Nephron (organoid): ENCODE measurements at regions not wholly inside any gene's neighbourhood (a gene's known extent, or its start where the extent isn't known, plus 50 kb on each side); places are given as distances from the start of the nearest gene placed in this dataset.

Experiments used
- H3K27ac Mint-ChIP-seq, 3 experiments: 2 replicates each; pipeline ENCODE4 v1.8.0; 2020; ENCODE audit warnings: mixed read lengths in 3 of 3, mild to moderate bottlenecking in 2 of 3, moderate library complexity in 1 of 3
- H3K27me3 Mint-ChIP-seq: 2 replicates; pipeline ENCODE4 v1.8.0; 2021; ENCODE audit warnings: low read depth, mild to moderate bottlenecking, moderate library complexity, mixed read lengths
- H3K36me3 Mint-ChIP-seq: 2 replicates; pipeline ENCODE4 v1.8.0; 2020; ENCODE audit warnings: low read depth, mixed read lengths
- H3K4me1 Mint-ChIP-seq: 2 replicates; pipeline ENCODE4 v1.8.0; 2020; ENCODE audit warnings: mixed read lengths
- H3K4me3 Mint-ChIP-seq, 3 experiments: 2 replicates each; pipeline ENCODE4 v1.8.0; 2020; ENCODE audit warnings: mild to moderate bottlenecking in 3 of 3, mixed read lengths in 3 of 3, moderate library complexity in 2 of 3
- H3K9me3 Mint-ChIP-seq: 2 replicates; pipeline ENCODE4 v1.8.0; 2020; ENCODE audit warnings: mixed read lengths
- TF ChIP-seq, protein P1 (sequence below), 3 experiments: fragments of 200-600 bp; sonication (generic); IDR thresholded peaks; one replicate each; pipeline ENCODE4 v1.5.0; 2021; ENCODE audit warnings: antibody characterized with exemption in 3 of 3; ENCODE audit not compliant: unreplicated experiment in 3 of 3

- Mint-ChIP-seq H3K27ac (no peak overlapping the region), H3K4me1 (no peaks in the 10 kb centered on the region), H3K27me3 (no peaks in the 10 kb centered on the region), H3K36me3 (no peaks in the 10 kb centered on the region), H3K9me3 (no peaks in the 10 kb centered on the region), H3K4me3 (no peak overlapping the region)
- TF ChIP-seq, protein P1, sequence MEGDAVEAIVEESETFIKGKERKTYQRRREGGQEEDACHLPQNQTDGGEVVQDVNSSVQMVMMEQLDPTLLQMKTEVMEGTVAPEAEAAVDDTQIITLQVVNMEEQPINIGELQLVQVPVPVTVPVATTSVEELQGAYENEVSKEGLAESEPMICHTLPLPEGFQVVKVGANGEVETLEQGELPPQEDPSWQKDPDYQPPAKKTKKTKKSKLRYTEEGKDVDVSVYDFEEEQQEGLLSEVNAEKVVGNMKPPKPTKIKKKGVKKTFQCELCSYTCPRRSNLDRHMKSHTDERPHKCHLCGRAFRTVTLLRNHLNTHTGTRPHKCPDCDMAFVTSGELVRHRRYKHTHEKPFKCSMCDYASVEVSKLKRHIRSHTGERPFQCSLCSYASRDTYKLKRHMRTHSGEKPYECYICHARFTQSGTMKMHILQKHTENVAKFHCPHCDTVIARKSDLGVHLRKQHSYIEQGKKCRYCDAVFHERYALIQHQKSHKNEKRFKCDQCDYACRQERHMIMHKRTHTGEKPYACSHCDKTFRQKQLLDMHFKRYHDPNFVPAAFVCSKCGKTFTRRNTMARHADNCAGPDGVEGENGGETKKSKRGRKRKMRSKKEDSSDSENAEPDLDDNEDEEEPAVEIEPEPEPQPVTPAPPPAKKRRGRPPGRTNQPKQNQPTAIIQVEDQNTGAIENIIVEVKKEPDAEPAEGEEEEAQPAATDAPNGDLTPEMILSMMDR (IDR thresholded peaks at IDR 0.05; ENCODE audit: unreplicated experiment in 3 of 3): no peak
Observed at GRCh38 chr5:8714861-8715260, 831.0 kb downstream of the SEMA5A start.

DNA sequence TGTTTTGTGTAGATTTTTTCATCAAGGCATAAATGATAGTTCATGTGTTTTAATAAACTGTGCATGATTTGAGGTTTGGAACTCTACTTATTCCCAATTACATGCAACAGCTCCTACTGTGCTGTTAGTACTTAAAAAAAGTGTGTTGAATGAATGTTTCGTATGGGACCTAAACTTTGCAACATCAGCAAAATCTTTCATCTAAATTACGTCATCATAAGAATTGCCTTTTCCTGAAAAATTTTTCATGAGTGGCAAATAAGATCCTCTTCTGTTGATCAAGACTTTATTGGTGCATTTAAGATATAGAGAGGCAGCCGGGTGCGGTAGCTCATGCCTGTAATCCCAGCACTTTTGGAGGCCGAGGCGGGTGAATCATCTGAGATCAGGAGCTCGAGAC is 826.1 kb downstream of the SEMA5A start:
- H3K4me1 Mint-ChIP-seq: no peaks in the 10 kb centered on the region
- H3K27ac Mint-ChIP-seq: no peak overlapping the region
- H3K36me3 Mint-ChIP-seq: no peaks in the 10 kb centered on the region
- no peaks in the 10 kb centered on the region for H3K9me3 Mint-ChIP-seq
- H3K4me3 Mint-ChIP-seq: no peak overlapping the region
- H3K27me3 Mint-ChIP-seq: no peaks in the 10 kb centered on the region
- TF ChIP-seq, protein P1 (IDR thresholded peaks at IDR 0.05; ENCODE audit: unreplicated experiment in 3 of 3): no peak

DNA sequence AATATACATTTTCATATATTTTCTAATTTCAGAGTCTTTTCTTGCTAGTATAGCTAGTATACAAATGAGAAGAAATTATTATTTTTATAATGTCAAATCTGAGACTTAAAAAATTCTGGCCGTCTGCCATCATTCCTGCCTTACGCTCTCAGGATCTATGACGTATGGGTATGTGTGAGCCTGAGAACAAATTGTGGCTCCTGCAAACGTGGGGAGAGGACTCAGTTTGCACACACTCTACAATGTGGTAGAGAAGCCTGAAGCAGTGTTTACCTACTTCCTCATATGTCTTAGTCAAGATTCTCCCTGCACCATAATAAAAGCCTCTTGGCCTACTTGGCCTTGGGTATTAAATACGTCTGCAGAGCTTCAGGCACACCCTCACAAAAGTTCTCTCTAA is 825.4 kb downstream of the SEMA5A start:
- TF ChIP-seq, protein P1 (IDR thresholded peaks at IDR 0.05; ENCODE audit: unreplicated experiment in 3 of 3): no peak
- Mint-ChIP-seq H3K4me3 (no peak overlapping the region), H3K4me1 (no peaks in the 10 kb centered on the region), H3K27ac (no peak overlapping the region), H3K9me3 (no peaks in the 10 kb centered on the region), H3K36me3 (no peaks in the 10 kb centered on the region), H3K27me3 (no peaks in the 10 kb centered on the region)

DNA sequence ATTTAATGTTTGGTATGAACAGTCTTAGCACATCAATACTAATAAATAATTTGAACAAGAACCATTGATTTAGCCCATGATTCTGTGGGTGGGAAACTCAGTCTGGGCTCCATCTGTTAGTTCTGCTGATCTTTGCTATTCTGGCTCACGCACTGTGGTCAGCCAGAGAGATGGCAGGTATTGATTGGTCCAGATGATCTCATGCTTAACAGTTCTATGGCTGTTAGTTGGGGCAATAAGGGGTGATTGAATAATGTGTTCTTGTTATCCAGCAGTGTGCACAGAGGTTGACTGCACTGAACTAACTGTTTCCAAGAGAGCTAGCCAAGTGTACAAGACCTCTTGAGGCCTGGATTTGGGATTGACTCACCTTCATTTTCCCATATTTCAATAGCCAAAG is 824.3 kb downstream of the SEMA5A start:
- H3K27me3 Mint-ChIP-seq: no peaks in the 10 kb centered on the region
- TF ChIP-seq, protein P1 (IDR thresholded peaks at IDR 0.05; ENCODE audit: unreplicated experiment in 3 of 3): no peak
- H3K4me3 Mint-ChIP-seq: no peak overlapping the region
- no peaks in the 10 kb centered on the region for H3K9me3 Mint-ChIP-seq
- H3K27ac Mint-ChIP-seq: no peak overlapping the region
- no peaks in the 10 kb centered on the region for H3K4me1 Mint-ChIP-seq
- H3K36me3 Mint-ChIP-seq: no peaks in the 10 kb centered on the region

- peaks cover 2% of the 10 kb centered on the region for H3K9me3 Mint-ChIP-seq
- H3K36me3 Mint-ChIP-seq: no peaks in the 10 kb centered on the region
- H3K27ac Mint-ChIP-seq: no peak overlapping the region
- TF ChIP-seq, protein P1 (IDR thresholded peaks at IDR 0.05; ENCODE audit: unreplicated experiment in 3 of 3): no peak
- H3K27me3 Mint-ChIP-seq: no peaks in the 10 kb centered on the region
- no peaks in the 10 kb centered on the region for H3K4me1 Mint-ChIP-seq
- no peak overlapping the region for H3K4me3 Mint-ChIP-seq
Observed at GRCh38 chr5:8726383-8727036, 819.4 kb downstream of the SEMA5A start.

GRCh38 chr5:8727396-8727795 is 818.5 kb downstream of the SEMA5A start:
- Mint-ChIP-seq H3K27me3 (no peaks in the 10 kb centered on the region), H3K4me3 (no peak overlapping the region), H3K27ac (no peak overlapping the region), H3K36me3 (no peaks in the 10 kb centered on the region), H3K9me3 (peaks cover 8% of the 10 kb centered on the region), H3K4me1 (no peaks in the 10 kb centered on the region)
- TF ChIP-seq, protein P1 (IDR thresholded peaks at IDR 0.05; ENCODE audit: unreplicated experiment in 3 of 3): no peak
